ENCODE measurements at regions not wholly inside any gene's neighbourhood (a gene's known extent, or its start where the extent isn't known, plus 50 kb on each side); places are given as distances from the start of the nearest gene placed in this dataset.
"Not testable (repeated sequence)": the region's sequence is repeated elsewhere in the genome, so short reads cannot be mapped to it uniquely, and the experiment has no call there.

GRCh38 chr17:71741836-71742235, 379.0 kb upstream of the SOX9 start:
- no peak for TF ChIP-seq ZNF274 (IDR thresholded peaks at IDR 0.05; ENCODE audit: low read depth, low read length)
- no peak overlapping the region for H3K4me3 ChIP-seq (ENCODE audit: low read length)

- TF ChIP-seq ZNF274 (IDR thresholded peaks at IDR 0.05; ENCODE audit: low read depth, low read length): no peak
- no peak overlapping the region for H3K4me3 ChIP-seq (ENCODE audit: low read length)
Observed at GRCh38 chr17:71748872-71749271, 371.9 kb upstream of the SOX9 start.

- TF ChIP-seq ZNF274 (IDR thresholded peaks at IDR 0.05; ENCODE audit: low read depth, low read length): no peak
Observed at GRCh38 chr17:71753070-71753469, 367.8 kb upstream of the SOX9 start.

GRCh38 chr17:71757156-71757555, 363.7 kb upstream of the SOX9 start:
- TF ChIP-seq ZNF274 (IDR thresholded peaks at IDR 0.05; ENCODE audit: low read depth, low read length): no peak

More at GRCh38 chr17:71753070-71753469, 367.8 kb upstream of the SOX9 start:
- no peak overlapping the region for H3K4me3 ChIP-seq (ENCODE audit: low read length)

GRCh38 chr17:71757956-71758355, 362.9 kb upstream of the SOX9 start:
- no peak overlapping the region for H3K4me3 ChIP-seq (ENCODE audit: low read length)
- TF ChIP-seq ZNF274 (IDR thresholded peaks at IDR 0.05; ENCODE audit: low read depth, low read length): no peak

More at GRCh38 chr17:71757156-71757555, 363.7 kb upstream of the SOX9 start:
- no peak overlapping the region for H3K4me3 ChIP-seq (ENCODE audit: low read length)

GRCh38 chr17:71759422-71760060, 361.3 kb upstream of the SOX9 start:
- no peak for TF ChIP-seq ZNF274 (IDR thresholded peaks at IDR 0.05; ENCODE audit: low read depth, low read length)
- no peak overlapping the region for H3K4me3 ChIP-seq (ENCODE audit: low read length)

GRCh38 chr17:71760062-71760720, 360.6 kb upstream of the SOX9 start:
- no peak overlapping the region for H3K4me3 ChIP-seq (ENCODE audit: low read length)
- no peak for TF ChIP-seq ZNF274 (IDR thresholded peaks at IDR 0.05; ENCODE audit: low read depth, low read length)

GRCh38 chr17:71762526-71762925, 358.3 kb upstream of the SOX9 start:
- TF ChIP-seq ZNF274 (IDR thresholded peaks at IDR 0.05; ENCODE audit: low read depth, low read length): no peak
- H3K4me3 ChIP-seq (ENCODE audit: low read length): no peak overlapping the region

GRCh38 chr17:71764505-71764904, 356.3 kb upstream of the SOX9 start:
- no peak overlapping the region for H3K4me3 ChIP-seq (ENCODE audit: low read length)
- no peak for TF ChIP-seq ZNF274 (IDR thresholded peaks at IDR 0.05; ENCODE audit: low read depth, low read length)

GRCh38 chr17:71765437-71765836, 355.4 kb upstream of the SOX9 start:
- no peak for TF ChIP-seq ZNF274 (IDR thresholded peaks at IDR 0.05; ENCODE audit: low read depth, low read length)
- H3K4me3 ChIP-seq (ENCODE audit: low read length): no peak overlapping the region

GRCh38 chr17:71769850-71770249, 351.0 kb upstream of the SOX9 start:
- TF ChIP-seq ZNF274 (IDR thresholded peaks at IDR 0.05; ENCODE audit: low read depth, low read length): no peak
- no peak overlapping the region for H3K4me3 ChIP-seq (ENCODE audit: low read length)

GRCh38 chr17:71777048-71777640, 343.7 kb upstream of the SOX9 start:
- H3K4me3 ChIP-seq (ENCODE audit: low read length): no peak overlapping the region
- TF ChIP-seq ZNF274 (IDR thresholded peaks at IDR 0.05; ENCODE audit: low read depth, low read length): no peak

- TF ChIP-seq ZNF274 (IDR thresholded peaks at IDR 0.05; ENCODE audit: low read depth, low read length): no peak
- H3K4me3 ChIP-seq (ENCODE audit: low read length): no peak overlapping the region
Observed at GRCh38 chr17:71779482-71779881, 341.3 kb upstream of the SOX9 start.

GRCh38 chr17:71780596-71780995, 340.2 kb upstream of the SOX9 start:
- H3K4me3 ChIP-seq (ENCODE audit: low read length): no peak overlapping the region
- TF ChIP-seq ZNF274 (IDR thresholded peaks at IDR 0.05; ENCODE audit: low read depth, low read length): no peak

- not testable (repeated sequence) for H3K4me3 ChIP-seq (ENCODE audit: low read length)
Observed at GRCh38 chr17:71782021-71782420, 338.8 kb upstream of the SOX9 start.

All from GM08714 (cell line).